ENCODE measurements at regions not wholly inside any gene's neighbourhood (a gene's known extent, or its start where the extent isn't known, plus 50 kb on each side); places are given as distances from the start of the nearest gene placed in this dataset.

DNA sequence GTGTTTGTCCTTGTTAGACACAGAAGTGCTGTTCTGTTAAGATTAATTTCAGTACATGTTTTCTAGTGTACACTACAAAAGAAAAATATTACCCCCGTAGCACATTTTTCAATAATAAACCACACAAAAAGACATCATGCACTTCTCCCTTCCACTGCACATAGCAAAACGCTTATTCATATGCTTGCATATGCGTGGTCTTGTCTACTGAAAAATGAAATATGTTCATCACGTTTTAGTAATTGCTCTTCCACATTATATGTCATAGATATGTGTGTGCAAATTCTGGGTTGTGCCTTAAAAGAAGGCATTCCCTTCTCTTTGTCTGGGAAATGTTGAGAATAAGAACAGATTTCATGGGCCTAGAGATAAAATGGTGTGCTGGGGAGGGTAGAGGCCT is 353.9 kb downstream of the NSUN3 start:
- DNase-seq (ENCODE audit: low spot score) = no peak
- TF ChIP-seq FOXJ3 (CRISPR knock-in tag; IDR thresholded peaks at IDR 0.05; ENCODE audit: borderline replicate concordance) (no peak), GTF2I (CRISPR knock-in tag; conservative IDR thresholded peaks at IDR 0.05) (no peak), ETV6 (CRISPR knock-in tag; IDR thresholded peaks at IDR 0.05) (no peak), EMX1 (CRISPR knock-in tag; IDR thresholded peaks at IDR 0.05) (no peak)
- TF ChIP-seq, protein P1, sequence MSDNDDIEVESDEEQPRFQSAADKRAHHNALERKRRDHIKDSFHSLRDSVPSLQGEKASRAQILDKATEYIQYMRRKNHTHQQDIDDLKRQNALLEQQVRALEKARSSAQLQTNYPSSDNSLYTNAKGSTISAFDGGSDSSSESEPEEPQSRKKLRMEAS (CRISPR knock-in tag; IDR thresholded peaks at IDR 0.05) = no peak
- TF ChIP-seq, protein P2, sequence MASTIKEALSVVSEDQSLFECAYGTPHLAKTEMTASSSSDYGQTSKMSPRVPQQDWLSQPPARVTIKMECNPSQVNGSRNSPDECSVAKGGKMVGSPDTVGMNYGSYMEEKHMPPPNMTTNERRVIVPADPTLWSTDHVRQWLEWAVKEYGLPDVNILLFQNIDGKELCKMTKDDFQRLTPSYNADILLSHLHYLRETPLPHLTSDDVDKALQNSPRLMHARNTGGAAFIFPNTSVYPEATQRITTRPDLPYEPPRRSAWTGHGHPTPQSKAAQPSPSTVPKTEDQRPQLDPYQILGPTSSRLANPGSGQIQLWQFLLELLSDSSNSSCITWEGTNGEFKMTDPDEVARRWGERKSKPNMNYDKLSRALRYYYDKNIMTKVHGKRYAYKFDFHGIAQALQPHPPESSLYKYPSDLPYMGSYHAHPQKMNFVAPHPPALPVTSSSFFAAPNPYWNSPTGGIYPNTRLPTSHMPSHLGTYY (CRISPR knock-in tag; IDR thresholded peaks at IDR 0.05) = no peak
- CTCF ChIA-PET = no interaction called here
- peaks cover 28% of the 10 kb centered on the region for H3K4me1 Mint-ChIP-seq
- ATAC-seq = no peak
- POLR2A ChIA-PET = no interaction called here
- peaks cover 2% of the 10 kb centered on the region; the same call in 1 of the 2 replicates for H3K36me3 Mint-ChIP-seq
- H3K9me3 Mint-ChIP-seq = peaks cover 29% of the 10 kb centered on the region
- H3K27ac Mint-ChIP-seq = no peak overlapping the region
- no peak overlapping the region for H3K4me3 Mint-ChIP-seq
- H3K27me3 Mint-ChIP-seq (ENCODE audit: low read depth) = no peaks in the 10 kb centered on the region

GRCh38 chr3:94417963-94418455 is 355.1 kb downstream of the NSUN3 start:
- H3K9me3 Mint-ChIP-seq = peaks cover 29% of the 10 kb centered on the region
- TF ChIP-seq IRF2 (CRISPR knock-in tag; IDR thresholded peaks at IDR 0.05; ENCODE audit: borderline replicate concordance, low read depth) = no peak
- TF ChIP-seq MLX (CRISPR knock-in tag; IDR thresholded peaks at IDR 0.05) = no peak
- no peak for TF ChIP-seq FOXP1 (CRISPR knock-in tag; IDR thresholded peaks at IDR 0.05; ENCODE audit: borderline replicate concordance)
- TF ChIP-seq ZMAT4 (CRISPR knock-in tag; IDR thresholded peaks at IDR 0.05) = no peak
- no peak for TF ChIP-seq GABPB1 (CRISPR knock-in tag; IDR thresholded peaks at IDR 0.05)
- TF ChIP-seq CDX4 (CRISPR knock-in tag; IDR thresholded peaks at IDR 0.05; ENCODE audit: borderline replicate concordance) = no peak
- TF ChIP-seq, protein P3, sequence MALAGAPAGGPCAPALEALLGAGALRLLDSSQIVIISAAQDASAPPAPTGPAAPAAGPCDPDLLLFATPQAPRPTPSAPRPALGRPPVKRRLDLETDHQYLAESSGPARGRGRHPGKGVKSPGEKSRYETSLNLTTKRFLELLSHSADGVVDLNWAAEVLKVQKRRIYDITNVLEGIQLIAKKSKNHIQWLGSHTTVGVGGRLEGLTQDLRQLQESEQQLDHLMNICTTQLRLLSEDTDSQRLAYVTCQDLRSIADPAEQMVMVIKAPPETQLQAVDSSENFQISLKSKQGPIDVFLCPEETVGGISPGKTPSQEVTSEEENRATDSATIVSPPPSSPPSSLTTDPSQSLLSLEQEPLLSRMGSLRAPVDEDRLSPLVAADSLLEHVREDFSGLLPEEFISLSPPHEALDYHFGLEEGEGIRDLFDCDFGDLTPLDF (CRISPR knock-in tag; IDR thresholded peaks at IDR 0.05) = no peak
- no peak for TF ChIP-seq ATF2 (CRISPR knock-in tag; IDR thresholded peaks at IDR 0.05; ENCODE audit: borderline replicate concordance, low read depth)
- TF ChIP-seq TCF7 (CRISPR knock-in tag; IDR thresholded peaks at IDR 0.05; ENCODE audit: low read depth) = no peak
- TF ChIP-seq FOXK1 (CRISPR knock-in tag; IDR thresholded peaks at IDR 0.05) = no peak

DNA sequence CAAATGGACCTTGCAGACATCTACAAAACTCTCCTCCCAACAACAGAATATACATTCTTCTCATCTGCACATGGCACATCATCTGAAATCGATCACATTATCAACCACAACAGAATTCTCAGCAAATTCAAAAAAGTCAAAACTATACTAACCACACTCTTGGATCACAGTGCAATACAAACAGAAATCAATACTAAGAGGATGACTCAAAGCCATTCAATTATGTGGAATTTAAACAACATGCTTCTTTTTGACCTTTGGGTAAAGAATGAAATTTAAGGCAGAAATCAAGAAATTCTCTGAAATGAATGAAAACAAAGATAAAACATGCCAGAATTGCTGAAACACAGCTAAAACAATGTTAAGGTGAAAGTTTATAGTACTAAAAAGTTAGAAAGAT is 358.1 kb downstream of the NSUN3 start:
- ATAC-seq = no peak
- ChIA-PET CTCF (no interaction called here), POLR2A (no interaction called here)
- H3K27me3 Mint-ChIP-seq (ENCODE audit: low read depth) = no peaks in the 10 kb centered on the region
- H3K27ac Mint-ChIP-seq = no peak overlapping the region
- DNase-seq (ENCODE audit: low spot score) = no peak
- no peaks in the 10 kb centered on the region for H3K4me1 Mint-ChIP-seq
- H3K9me3 Mint-ChIP-seq = peaks cover 44% of the 10 kb centered on the region
- H3K4me3 Mint-ChIP-seq = no peak overlapping the region
- peaks cover 11% of the 10 kb centered on the region for H3K36me3 Mint-ChIP-seq
- TF ChIP-seq FOXJ3 (CRISPR knock-in tag; IDR thresholded peaks at IDR 0.05; ENCODE audit: borderline replicate concordance) = no peak
- no peak for TF ChIP-seq GRHL2 (CRISPR knock-in tag; IDR thresholded peaks at IDR 0.05; ENCODE audit: insufficient replicate concordance, severe bottlenecking)
- no peak for TF ChIP-seq IRF2 (CRISPR knock-in tag; IDR thresholded peaks at IDR 0.05; ENCODE audit: borderline replicate concordance, low read depth)
- TF ChIP-seq, protein P4, sequence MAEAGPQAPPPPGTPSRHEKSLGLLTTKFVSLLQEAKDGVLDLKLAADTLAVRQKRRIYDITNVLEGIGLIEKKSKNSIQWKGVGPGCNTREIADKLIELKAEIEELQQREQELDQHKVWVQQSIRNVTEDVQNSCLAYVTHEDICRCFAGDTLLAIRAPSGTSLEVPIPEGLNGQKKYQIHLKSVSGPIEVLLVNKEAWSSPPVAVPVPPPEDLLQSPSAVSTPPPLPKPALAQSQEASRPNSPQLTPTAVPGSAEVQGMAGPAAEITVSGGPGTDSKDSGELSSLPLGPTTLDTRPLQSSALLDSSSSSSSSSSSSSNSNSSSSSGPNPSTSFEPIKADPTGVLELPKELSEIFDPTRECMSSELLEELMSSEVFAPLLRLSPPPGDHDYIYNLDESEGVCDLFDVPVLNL (CRISPR knock-in tag; IDR thresholded peaks at IDR 0.05; ENCODE audit: borderline replicate concordance, low read depth) = no peak
- TF ChIP-seq TCF7 (CRISPR knock-in tag; IDR thresholded peaks at IDR 0.05; ENCODE audit: low read depth) = no peak
- no peak for TF ChIP-seq NFYB (CRISPR knock-in tag; conservative IDR thresholded peaks at IDR 0.05; ENCODE audit: low read depth)
- no peak for TF ChIP-seq ATF1 (CRISPR knock-in tag; IDR thresholded peaks at IDR 0.05)
- TF ChIP-seq NR2C2 (CRISPR knock-in tag; IDR thresholded peaks at IDR 0.05) = no peak
- TF ChIP-seq NFE2L1 (CRISPR knock-in tag; IDR thresholded peaks at IDR 0.05) = no peak
- TF ChIP-seq MLX (CRISPR knock-in tag; IDR thresholded peaks at IDR 0.05) = no peak
- no peak for TF ChIP-seq KAT7 (CRISPR knock-in tag; IDR thresholded peaks at IDR 0.05; ENCODE audit: borderline replicate concordance)
- no peak for TF ChIP-seq NR1H2 (CRISPR knock-in tag; IDR thresholded peaks at IDR 0.05)
- TF ChIP-seq ZNF671 (CRISPR knock-in tag; IDR thresholded peaks at IDR 0.05) = no peak

More at GRCh38 chr3:94417963-94418455, 355.1 kb downstream of the NSUN3 start:
- Mint-ChIP-seq H3K36me3 (peaks cover 2% of the 10 kb centered on the region; the same call in 1 of the 2 replicates), H3K4me1 (peaks cover 18% of the 10 kb centered on the region), H3K27me3 (ENCODE audit: low read depth) (no peaks in the 10 kb centered on the region), H3K27ac (no peak overlapping the region), H3K4me3 (no peak overlapping the region)
- CTCF ChIA-PET = no interaction called here
- DNase-seq (ENCODE audit: low spot score) = no peak
- POLR2A ChIA-PET = no interaction called here
- ATAC-seq = no peak

Measured in WTC11 (cell line).